LHCN-M2 (cell line): ENCODE measurements at regions not wholly inside any gene's neighbourhood (a gene's known extent, or its start where the extent isn't known, plus 50 kb on each side); places are given as distances from the start of the nearest gene placed in this dataset.

Experiments
- DNase-seq: peaks from one replicate; pipeline ENCODE4 v3.0.0-alpha.2; 2012; ENCODE audit warnings: low read depth

GRCh38 chr3:107428051-107428858 is 51.0 kb downstream of the CCDC54 start:
- DNase-seq: peak; percentile 43

- DNase-seq: peak; percentile 93
Measured at GRCh38 chr3:107429320-107430181, 52.3 kb downstream of the CCDC54 start.

GRCh38 chr3:107430214-107430995 is 53.2 kb downstream of the CCDC54 start:
- DNase-seq: no peak

GRCh38 chr3:107430996-107431245 is 53.7 kb downstream of the CCDC54 start:
- DNase-seq: peak; percentile 44

GRCh38 chr3:107431246-107432012 is 54.2 kb downstream of the CCDC54 start:
- peak; percentile 77 for DNase-seq

- DNase-seq: no peak
Measured at GRCh38 chr3:107432013-107432515, 54.8 kb downstream of the CCDC54 start.

- DNase-seq: no peak
Measured at GRCh38 chr3:107432646-107433045, 55.4 kb downstream of the CCDC54 start.

- DNase-seq: no peak
Measured at GRCh38 chr3:107436029-107436428, 58.8 kb downstream of the CCDC54 start.

GRCh38 chr3:107438671-107439070 is 61.4 kb downstream of the CCDC54 start:
- DNase-seq: no peak

- DNase-seq: peak; percentile 40
Measured at GRCh38 chr3:107441617-107442016, 64.4 kb downstream of the CCDC54 start.

GRCh38 chr3:107443461-107443860 is 66.2 kb downstream of the CCDC54 start:
- no peak for DNase-seq

- no peak for DNase-seq
Measured at GRCh38 chr3:107446706-107447105, 69.5 kb downstream of the CCDC54 start.

- DNase-seq: peak; percentile 47
Measured at GRCh38 chr3:107450254-107450893, 72.4 kb upstream of the BBX start.

- DNase-seq: peak; percentile 59
Measured at GRCh38 chr3:107452436-107452835, 70.3 kb upstream of the BBX start.

GRCh38 chr3:107453504-107453903 is 69.3 kb upstream of the BBX start:
- DNase-seq: no peak

- no peak for DNase-seq
Measured at GRCh38 chr3:107455621-107456020, 67.1 kb upstream of the BBX start.

GRCh38 chr3:107456501-107456900 is 66.3 kb upstream of the BBX start:
- DNase-seq: no peak

GRCh38 chr3:107458871-107459270 is 63.9 kb upstream of the BBX start:
- DNase-seq: no peak

GRCh38 chr3:107461721-107462120 is 61.0 kb upstream of the BBX start:
- DNase-seq: no peak

GRCh38 chr3:107464037-107464436 is 58.7 kb upstream of the BBX start:
- no peak for DNase-seq
